ENCODE measurements at regions not wholly inside any gene's neighbourhood (a gene's known extent, or its start where the extent isn't known, plus 50 kb on each side); places are given as distances from the start of the nearest gene placed in this dataset.

- Histone ChIP-seq H3K27me3 (ENCODE audit: insufficient read depth, poor library complexity, severe bottlenecking) (no peaks in the 10 kb centered on the region), H3K4me3 (replicated peaks; ENCODE audit: insufficient read depth, low read length) (no peak overlapping the region), H3K27ac (replicated peaks) (no peak overlapping the region)
- TF ChIP-seq GABPA (IDR thresholded peaks at IDR 0.05; ENCODE audit: low read depth), result no peak
- TF ChIP-seq SPI1 (IDR thresholded peaks at IDR 0.05; ENCODE audit: borderline replicate concordance, low read depth), result no peak
- TF ChIP-seq POLR2AphosphoS5 (IDR thresholded peaks at IDR 0.05; ENCODE audit: low read depth), result no peak
- TF ChIP-seq CTCF (IDR thresholded peaks at IDR 0.05; ENCODE audit: insufficient read depth, low read length), result no peak
- TF ChIP-seq REST (IDR thresholded peaks at IDR 0.05; ENCODE audit: insufficient replicate concordance, low read depth), result no peak
- no peak for DNase-seq (ENCODE audit: low read depth in 1 of 2, low spot score in 1 of 2)
These were observed 739.5 kb upstream of the CDH2 start for GRCh38 chr18:28916456-28916855.

DNA sequence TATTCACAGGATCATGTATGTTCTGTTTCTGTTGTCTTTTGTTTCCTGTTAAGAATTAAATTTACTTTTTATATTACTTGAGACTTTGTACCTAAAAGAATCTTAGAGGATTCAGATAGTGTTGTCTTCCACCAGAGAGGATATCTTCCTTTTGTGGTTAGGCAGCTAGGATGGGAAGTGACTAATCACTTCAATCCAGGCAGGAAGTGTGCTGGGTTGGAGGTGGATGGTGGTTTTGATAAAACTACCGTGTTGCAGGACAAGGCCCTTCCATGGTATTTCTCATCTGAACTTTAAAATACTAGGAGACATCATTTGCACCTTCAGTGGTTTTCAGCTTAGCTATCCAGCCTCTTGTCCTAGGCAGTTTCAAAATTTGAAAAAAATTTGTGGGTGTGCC is 728.6 kb upstream of the CDH2 start:
- no peak overlapping the region for H3K27ac ChIP-seq (replicated peaks)
- TF ChIP-seq SPI1 (IDR thresholded peaks at IDR 0.05; ENCODE audit: borderline replicate concordance, low read depth) (no peak), GABPA (IDR thresholded peaks at IDR 0.05; ENCODE audit: low read depth) (no peak), REST (IDR thresholded peaks at IDR 0.05; ENCODE audit: insufficient replicate concordance, low read depth) (no peak), POLR2AphosphoS5 (IDR thresholded peaks at IDR 0.05; ENCODE audit: low read depth) (no peak), CTCF (IDR thresholded peaks at IDR 0.05; ENCODE audit: insufficient read depth, low read length) (no peak)
- DNase-seq (ENCODE audit: low read depth in 1 of 2, low spot score in 1 of 2), result no peak
- H3K27me3 ChIP-seq (ENCODE audit: insufficient read depth, poor library complexity, severe bottlenecking), result no peaks in the 10 kb centered on the region
- no peak overlapping the region for H3K4me3 ChIP-seq (replicated peaks; ENCODE audit: insufficient read depth, low read length)

DNA sequence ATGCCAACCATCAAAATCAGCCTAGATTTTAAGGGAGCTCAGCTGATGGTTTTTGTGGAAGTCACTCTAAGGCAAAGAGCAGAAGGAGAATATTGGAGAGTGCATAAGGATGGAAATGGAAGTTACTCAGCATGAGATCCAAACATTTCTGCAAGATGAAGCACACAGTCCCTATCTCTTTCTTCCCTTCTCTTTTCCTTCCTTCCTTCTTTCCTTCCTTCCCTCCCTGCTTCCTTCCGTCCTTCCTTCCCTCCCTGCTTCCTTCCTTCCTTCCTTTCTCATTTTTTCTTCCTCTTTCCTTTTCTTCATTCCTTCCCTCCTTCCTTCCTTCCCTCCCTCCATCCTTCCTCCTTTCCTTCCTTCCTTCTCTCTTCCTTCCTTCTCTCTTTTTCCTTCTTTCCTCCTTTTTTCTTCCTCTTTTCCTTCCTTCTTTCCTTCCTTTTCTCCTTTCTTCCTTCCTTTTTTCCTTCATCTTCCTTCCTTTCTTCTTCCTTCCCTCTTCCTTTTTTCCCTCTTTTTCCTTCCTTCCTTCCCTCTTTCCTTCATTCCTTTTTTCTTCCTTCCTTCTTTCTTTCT is 727.9 kb upstream of the CDH2 start:
- Histone ChIP-seq H3K27me3 (ENCODE audit: insufficient read depth, poor library complexity, severe bottlenecking) (no peaks in the 10 kb centered on the region), H3K4me3 (replicated peaks; ENCODE audit: insufficient read depth, low read length) (no peak overlapping the region), H3K27ac (replicated peaks) (no peak overlapping the region)
- DNase-seq (ENCODE audit: low read depth in 1 of 2, low spot score in 1 of 2), result no peak
- TF ChIP-seq GABPA (IDR thresholded peaks at IDR 0.05; ENCODE audit: low read depth) (no peak), CTCF (IDR thresholded peaks at IDR 0.05; ENCODE audit: insufficient read depth, low read length) (no peak)

DNA sequence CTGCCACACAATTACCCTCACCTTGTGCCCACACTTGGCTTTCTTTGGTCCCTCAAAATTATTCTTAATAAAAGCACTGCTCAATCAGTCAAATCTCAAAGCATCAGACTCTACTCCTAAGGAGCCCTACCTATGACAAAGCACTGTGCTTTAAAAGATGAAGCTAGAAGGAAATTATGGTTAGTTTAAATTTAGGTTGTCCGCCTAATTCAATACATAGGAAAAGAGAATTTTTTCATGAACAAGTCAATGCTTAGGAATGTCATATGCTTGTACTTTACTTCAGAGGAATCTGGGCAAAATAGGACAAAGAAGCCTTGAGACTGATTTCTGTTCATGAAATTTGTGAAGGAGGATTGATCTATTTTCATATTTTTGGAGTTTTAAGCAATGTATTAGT is 726.4 kb upstream of the CDH2 start:
- TF ChIP-seq SPI1 (IDR thresholded peaks at IDR 0.05; ENCODE audit: borderline replicate concordance, low read depth), result no peak
- no peak for TF ChIP-seq POLR2AphosphoS5 (IDR thresholded peaks at IDR 0.05; ENCODE audit: low read depth)
- TF ChIP-seq REST (IDR thresholded peaks at IDR 0.05; ENCODE audit: insufficient replicate concordance, low read depth), result no peak
- TF ChIP-seq GABPA (IDR thresholded peaks at IDR 0.05; ENCODE audit: low read depth), result no peak
- TF ChIP-seq CTCF (IDR thresholded peaks at IDR 0.05; ENCODE audit: insufficient read depth, low read length), result no peak
- H3K4me3 ChIP-seq (replicated peaks; ENCODE audit: insufficient read depth, low read length), result no peak overlapping the region
- no peak overlapping the region for H3K27ac ChIP-seq (replicated peaks)
- no peak for DNase-seq (ENCODE audit: low read depth in 1 of 2, low spot score in 1 of 2)
- H3K27me3 ChIP-seq (ENCODE audit: insufficient read depth, poor library complexity, severe bottlenecking), result no peaks in the 10 kb centered on the region
